ENCODE measurements at regions not wholly inside any gene's neighbourhood (a gene's known extent, or its start where the extent isn't known, plus 50 kb on each side); places are given as distances from the start of the nearest gene placed in this dataset.
"Not testable (repeated sequence)": the region's sequence is repeated elsewhere in the genome, so short reads cannot be mapped to it uniquely, and the experiment has no call there.

- no peak for DNase-seq
Observed at GRCh38 chr10:84862551-84862950, 534.2 kb downstream of the CCSER2 start.

- no peak for DNase-seq
Observed at GRCh38 chr10:84863675-84864074, 535.3 kb downstream of the CCSER2 start.

GRCh38 chr10:84876116-84876999 is 548.0 kb downstream of the CCSER2 start:
- no peak for DNase-seq

- DNase-seq, result no peak
Observed at GRCh38 chr10:84879991-84880390, 551.6 kb downstream of the CCSER2 start.

GRCh38 chr10:84881696-84882095 is 553.3 kb downstream of the CCSER2 start:
- not testable (repeated sequence) for DNase-seq

- no peak for DNase-seq
Observed at GRCh38 chr10:84890706-84891105, 562.3 kb downstream of the CCSER2 start.

- DNase-seq, result no peak
Observed at GRCh38 chr10:84891631-84892030, 563.2 kb downstream of the CCSER2 start.

- no peak for DNase-seq
Observed at GRCh38 chr10:84895541-84895940, 567.2 kb downstream of the CCSER2 start.

- DNase-seq, result no peak
Observed at GRCh38 chr10:84896909-84897308, 568.5 kb downstream of the CCSER2 start.

- no peak for DNase-seq
Observed at GRCh38 chr10:84899268-84899667, 570.9 kb downstream of the CCSER2 start.

- no peak for DNase-seq
Observed at GRCh38 chr10:84900141-84900540, 571.8 kb downstream of the CCSER2 start.

- no peak for DNase-seq
Observed at GRCh38 chr10:84901885-84902284, 573.5 kb downstream of the CCSER2 start.

GRCh38 chr10:84902553-84902952 is 574.2 kb downstream of the CCSER2 start:
- DNase-seq, result no peak

- DNase-seq, result no peak
Observed at GRCh38 chr10:84903320-84903719, 574.9 kb downstream of the CCSER2 start.

GRCh38 chr10:84907461-84908009 is 579.1 kb downstream of the CCSER2 start:
- no peak for DNase-seq

- DNase-seq, result no peak
Observed at GRCh38 chr10:84908491-84908890, 580.1 kb downstream of the CCSER2 start.

- no peak for DNase-seq
Observed at GRCh38 chr10:84921701-84922100, 593.3 kb downstream of the CCSER2 start.

- no peak for DNase-seq
Observed at GRCh38 chr10:84924131-84924530, 595.7 kb downstream of the CCSER2 start.

GRCh38 chr10:84925495-84925894 is 597.1 kb downstream of the CCSER2 start:
- no peak for DNase-seq

- DNase-seq, result no peak
Observed at GRCh38 chr10:84933402-84933801, 605.0 kb downstream of the CCSER2 start.

- DNase-seq, result no peak
Observed at GRCh38 chr10:84935772-84936171, 607.4 kb downstream of the CCSER2 start.

- no peak for DNase-seq
Observed at GRCh38 chr10:84938117-84938905, 609.9 kb downstream of the CCSER2 start.

- DNase-seq, result no peak
Observed at GRCh38 chr10:84943541-84943940, 615.2 kb downstream of the CCSER2 start.

- DNase-seq, result no peak
Observed at GRCh38 chr10:84944187-84944586, 615.8 kb downstream of the CCSER2 start.

Data from NCI-H187 (cell line).